ENCODE measurements at regions not wholly inside any gene's neighbourhood (a gene's known extent, or its start where the extent isn't known, plus 50 kb on each side); places are given as distances from the start of the nearest gene placed in this dataset.

GRCh38 chr4:184950926-184951325 lies 67.4 kb upstream of the HELT start:
- no peak overlapping the region for H3K4me3 Mint-ChIP-seq
- no peak for TF ChIP-seq CTCF (IDR thresholded peaks at IDR 0.05)
- no peak overlapping the region for H3K27ac Mint-ChIP-seq
- peaks cover 17% of the 10 kb centered on the region for H3K27me3 Mint-ChIP-seq (ENCODE audit: low read depth, poor library complexity)
- DNase-seq, result no peak
- H3K9me3 Mint-ChIP-seq, result peaks cover 3% of the 10 kb centered on the region
- H3K36me3 Mint-ChIP-seq (ENCODE audit: low read depth), result no peaks in the 10 kb centered on the region
- H3K4me1 Mint-ChIP-seq, result no peaks in the 10 kb centered on the region

GRCh38 chr4:184951668-184952160 lies 66.6 kb upstream of the HELT start:
- peaks cover 3% of the 10 kb centered on the region for H3K9me3 Mint-ChIP-seq
- H3K36me3 Mint-ChIP-seq (ENCODE audit: low read depth), result no peaks in the 10 kb centered on the region
- peaks cover 17% of the 10 kb centered on the region for H3K27me3 Mint-ChIP-seq (ENCODE audit: low read depth, poor library complexity)
- no peak overlapping the region for H3K4me3 Mint-ChIP-seq
- H3K4me1 Mint-ChIP-seq, result no peaks in the 10 kb centered on the region
- no peak overlapping the region for H3K27ac Mint-ChIP-seq
- DNase-seq, result no peak
- no peak for TF ChIP-seq CTCF (IDR thresholded peaks at IDR 0.05)

GRCh38 chr4:184952522-184952921 lies 65.8 kb upstream of the HELT start:
- no peaks in the 10 kb centered on the region for H3K36me3 Mint-ChIP-seq (ENCODE audit: low read depth)
- no peak for TF ChIP-seq CTCF (IDR thresholded peaks at IDR 0.05)
- H3K9me3 Mint-ChIP-seq, result peaks cover 3% of the 10 kb centered on the region
- H3K27me3 Mint-ChIP-seq (ENCODE audit: low read depth, poor library complexity), result peaks cover 19% of the 10 kb centered on the region
- H3K4me1 Mint-ChIP-seq, result peaks cover 4% of the 10 kb centered on the region
- no peak overlapping the region for H3K27ac Mint-ChIP-seq
- no peak for DNase-seq
- H3K4me3 Mint-ChIP-seq, result no peak overlapping the region

- Mint-ChIP-seq H3K4me1 (peaks cover 13% of the 10 kb centered on the region), H3K4me3 (no peak overlapping the region), H3K36me3 (ENCODE audit: low read depth) (no peaks in the 10 kb centered on the region), H3K27me3 (ENCODE audit: low read depth, poor library complexity) (peaks cover 16% of the 10 kb centered on the region), H3K9me3 (no peaks in the 10 kb centered on the region), H3K27ac (no peak overlapping the region)
- DNase-seq, result no peak
- TF ChIP-seq CTCF (IDR thresholded peaks at IDR 0.05), result no peak
Observed at GRCh38 chr4:184953421-184953945, 64.8 kb upstream of the HELT start.

GRCh38 chr4:184953971-184954370 lies 64.3 kb upstream of the HELT start:
- Mint-ChIP-seq H3K4me3 (no peak overlapping the region), H3K9me3 (no peaks in the 10 kb centered on the region), H3K27ac (no peak overlapping the region), H3K4me1 (peaks cover 18% of the 10 kb centered on the region), H3K36me3 (ENCODE audit: low read depth) (no peaks in the 10 kb centered on the region), H3K27me3 (ENCODE audit: low read depth, poor library complexity) (peaks cover 18% of the 10 kb centered on the region)
- TF ChIP-seq CTCF (IDR thresholded peaks at IDR 0.05), result no peak
- DNase-seq, result no peak

- no peak overlapping the region for H3K27ac Mint-ChIP-seq
- peaks cover 19% of the 10 kb centered on the region for H3K27me3 Mint-ChIP-seq (ENCODE audit: low read depth, poor library complexity)
- H3K4me1 Mint-ChIP-seq, result peaks cover 20% of the 10 kb centered on the region
- no peak for DNase-seq
- TF ChIP-seq CTCF (IDR thresholded peaks at IDR 0.05), result no peak
- H3K9me3 Mint-ChIP-seq, result no peaks in the 10 kb centered on the region
- no peaks in the 10 kb centered on the region for H3K36me3 Mint-ChIP-seq (ENCODE audit: low read depth)
- H3K4me3 Mint-ChIP-seq, result no peak overlapping the region
Observed at GRCh38 chr4:184954482-184954881, 63.8 kb upstream of the HELT start.

Data from nephron progenitor cell (in vitro differentiated cells).